ENCODE measurements at regions not wholly inside any gene's neighbourhood (a gene's known extent, or its start where the extent isn't known, plus 50 kb on each side); places are given as distances from the start of the nearest gene placed in this dataset.

DNA sequence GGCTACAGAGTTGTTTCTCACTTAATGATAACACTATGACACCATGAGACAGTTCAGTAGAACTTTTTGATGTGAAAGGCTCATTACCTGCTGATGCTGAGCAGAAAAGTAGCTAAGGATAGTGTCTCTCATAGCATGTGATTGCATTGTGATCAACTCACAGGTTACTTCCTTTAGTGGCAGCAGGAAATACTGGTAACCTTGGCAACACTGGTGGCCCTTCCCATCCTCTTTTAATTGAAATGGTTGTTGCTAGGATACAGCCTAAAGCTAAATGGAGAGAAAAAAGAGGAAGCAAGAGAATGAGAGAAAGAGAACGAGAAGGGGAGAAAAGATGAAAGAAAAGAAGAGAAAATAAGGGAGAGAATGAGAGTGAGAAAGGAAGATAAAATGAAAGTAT, 204.7 kb upstream of the GAP43 start:
- TF ChIP-seq CTCF (IDR thresholded peaks at IDR 0.05) (no peak), ZFX (IDR thresholded peaks at IDR 0.05; ENCODE audit: borderline replicate concordance) (no peak)
